ENCODE measurements at regions not wholly inside any gene's neighbourhood (a gene's known extent, or its start where the extent isn't known, plus 50 kb on each side); places are given as distances from the start of the nearest gene placed in this dataset.

- no peak overlapping the region for H3K27ac ChIP-seq (ENCODE audit: low read depth, low read length)
Observed at GRCh38 chr2:133940134-133940533, 313.7 kb upstream of the MGAT5 start.

GRCh38 chr2:133941666-133942065, 312.2 kb upstream of the MGAT5 start:
- WGBS, 3 donors: 8 to 24% (median 14%) methylated on average over 2 of the region's 2 CpGs
- H3K27ac ChIP-seq (ENCODE audit: low read depth, low read length): no peak overlapping the region

- no peak overlapping the region for H3K27ac ChIP-seq (ENCODE audit: low read depth, low read length)
- WGBS, 3 donors: 18 to 74% (median 73%) methylated on average over 1 of the region's 1 CpG
Observed at GRCh38 chr2:133942398-133942797, 311.5 kb upstream of the MGAT5 start.

GRCh38 chr2:133943108-133943507, 310.8 kb upstream of the MGAT5 start:
- H3K27ac ChIP-seq (ENCODE audit: low read depth, low read length): no peak overlapping the region
- 81 to 93% (median 88%) methylated on average over 5 of the region's 5 CpGs for WGBS, 3 donors

- 52 to 68% (median 65%) methylated on average over 3 of the region's 3 CpGs for WGBS, 3 donors
- H3K27ac ChIP-seq (ENCODE audit: low read depth, low read length): no peak overlapping the region
Observed at GRCh38 chr2:133945089-133945488, 308.8 kb upstream of the MGAT5 start.

- whole genome bisulfite sequencing, 3 donors: 74 to 92% (median 87%) methylated on average over 1 of the region's 1 CpG
- no peak overlapping the region for H3K27ac ChIP-seq (ENCODE audit: low read depth, low read length)
Observed at GRCh38 chr2:133947057-133947456, 306.8 kb upstream of the MGAT5 start.

- 13 to 54% (median 49%) methylated on average over 2 of the region's 2 CpGs for WGBS, 3 donors
- H3K27ac ChIP-seq (ENCODE audit: low read depth, low read length): no peak overlapping the region
Observed at GRCh38 chr2:133948610-133949290, 305.1 kb upstream of the MGAT5 start.

GRCh38 chr2:133949595-133949994, 304.3 kb upstream of the MGAT5 start:
- WGBS, 3 donors: 83 to 87% (median 87%) methylated on average over 3 of the region's 3 CpGs
- no peak overlapping the region for H3K27ac ChIP-seq (ENCODE audit: low read depth, low read length)

GRCh38 chr2:133951209-133951608, 302.7 kb upstream of the MGAT5 start:
- H3K27ac ChIP-seq (ENCODE audit: low read depth, low read length): no peak overlapping the region
- WGBS, 3 donors: 90 to 95% (median 93%) methylated on average over 1 of the region's 1 CpG

- no peak overlapping the region for H3K27ac ChIP-seq (ENCODE audit: low read depth, low read length)
- WGBS, 3 donors: 63 to 87% (median 73%) methylated on average over 2 of the region's 2 CpGs
Observed at GRCh38 chr2:133952420-133952819, 301.5 kb upstream of the MGAT5 start.

- 84 to 92% (median 86%) methylated on average over 4 of the region's 4 CpGs for WGBS, 3 donors
- H3K27ac ChIP-seq (ENCODE audit: low read depth, low read length): no peak overlapping the region
Observed at GRCh38 chr2:133952896-133953295, 301.0 kb upstream of the MGAT5 start.

- 70 to 89% (median 84%) methylated on average over 4 of the region's 4 CpGs for WGBS, 3 donors
- no peak overlapping the region for H3K27ac ChIP-seq (ENCODE audit: low read depth, low read length)
Observed at GRCh38 chr2:133953524-133953923, 300.3 kb upstream of the MGAT5 start.

GRCh38 chr2:133954636-133955035, 299.2 kb upstream of the MGAT5 start:
- H3K27ac ChIP-seq (ENCODE audit: low read depth, low read length): no peak overlapping the region
- 64 to 81% (median 65%) methylated on average over 1 of the region's 1 CpG for WGBS, 3 donors

- H3K27ac ChIP-seq (ENCODE audit: low read depth, low read length): no peak overlapping the region
- WGBS, 3 donors: 37 to 50% (median 45%) methylated on average over 3 of the region's 3 CpGs
Observed at GRCh38 chr2:133955169-133955568, 298.7 kb upstream of the MGAT5 start.

- WGBS, 3 donors: 29 to 51% (median 44%) methylated on average over 4 of the region's 4 CpGs
- no peak overlapping the region for H3K27ac ChIP-seq (ENCODE audit: low read depth, low read length)
Observed at GRCh38 chr2:133956434-133956935, 297.4 kb upstream of the MGAT5 start.

GRCh38 chr2:133957724-133958480, 296.0 kb upstream of the MGAT5 start:
- H3K27ac ChIP-seq (ENCODE audit: low read depth, low read length): no peak overlapping the region
- 44 to 58% (median 51%) methylated on average over 5 to 6 of the region's 6 CpGs for WGBS, 3 donors

GRCh38 chr2:133959066-133959465, 294.8 kb upstream of the MGAT5 start:
- WGBS, 3 donors: 50 to 61% (median 59%) methylated on average over 1 of the region's 1 CpG
- H3K27ac ChIP-seq (ENCODE audit: low read depth, low read length): no peak overlapping the region

GRCh38 chr2:133966720-133967304, 287.1 kb upstream of the MGAT5 start:
- no peak overlapping the region for H3K27ac ChIP-seq (ENCODE audit: low read depth, low read length)
- WGBS, 3 donors: 64 to 65% (median 64%) methylated on average over 4 of the region's 4 CpGs

- WGBS, 3 donors: 61 to 77% (median 77%) methylated on average over 4 of the region's 4 CpGs
- no peak overlapping the region for H3K27ac ChIP-seq (ENCODE audit: low read depth, low read length)
Observed at GRCh38 chr2:133967326-133967725, 286.5 kb upstream of the MGAT5 start.

Measured in adipose tissue (tissue), 3 donors.